ENCODE measurements at regions not wholly inside any gene's neighbourhood (a gene's known extent, or its start where the extent isn't known, plus 50 kb on each side); places are given as distances from the start of the nearest gene placed in this dataset.

DNA sequence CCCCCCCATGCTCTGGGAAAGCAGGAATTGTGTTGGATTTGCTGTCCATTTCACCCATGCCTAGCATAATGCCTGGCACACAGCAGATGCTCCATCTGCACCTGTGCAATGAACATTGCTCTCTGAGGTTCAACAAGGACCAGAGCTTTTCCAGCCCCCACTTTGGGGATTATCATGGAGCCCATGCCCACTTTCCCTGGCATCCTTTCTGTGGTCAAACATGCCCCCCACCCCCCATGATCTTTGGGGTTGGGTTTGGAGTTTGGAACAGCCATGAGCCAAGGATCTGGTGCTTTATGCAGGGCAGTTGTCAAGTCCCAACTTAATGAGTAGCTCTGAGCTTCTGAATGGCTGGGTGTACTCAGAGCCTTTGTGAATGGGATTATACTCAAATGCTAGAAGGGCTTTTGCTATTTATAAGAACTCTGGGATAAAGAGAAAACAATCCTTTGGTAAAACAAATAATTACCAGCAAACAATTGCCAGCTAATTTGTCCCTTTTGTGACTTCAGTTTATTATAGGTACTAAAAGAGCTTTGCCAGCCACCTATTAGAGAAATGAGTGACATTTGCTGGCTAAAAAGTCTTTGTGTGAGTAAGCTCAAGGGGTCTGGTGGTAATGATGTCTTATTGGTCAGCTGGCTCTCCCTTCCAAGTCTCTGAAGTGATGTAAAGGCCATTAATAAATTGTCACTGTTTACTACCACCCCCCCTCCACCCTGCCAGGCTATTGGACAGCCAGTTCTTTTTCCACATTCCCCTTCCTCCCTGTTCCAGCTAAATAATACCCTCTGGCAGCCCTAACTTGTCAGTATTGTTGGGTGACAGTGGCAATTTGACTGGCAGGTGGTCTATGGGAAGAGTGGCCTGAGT lies 182.3 kb downstream of the MACROH2A1 start:
- Mint-ChIP-seq H3K27me3 (peaks cover 11% of the 10 kb centered on the region), H3K4me1 (no peaks in the 10 kb centered on the region), H3K36me3 (ENCODE audit: low read depth) (no peaks in the 10 kb centered on the region), H3K4me3 (no peak overlapping the region), H3K27ac (no peak overlapping the region), H3K9me3 (no peaks in the 10 kb centered on the region)
- ChIA-PET POLR2A (no interaction called here), CTCF (no interaction called here)
- no peak for DNase-seq

DNA sequence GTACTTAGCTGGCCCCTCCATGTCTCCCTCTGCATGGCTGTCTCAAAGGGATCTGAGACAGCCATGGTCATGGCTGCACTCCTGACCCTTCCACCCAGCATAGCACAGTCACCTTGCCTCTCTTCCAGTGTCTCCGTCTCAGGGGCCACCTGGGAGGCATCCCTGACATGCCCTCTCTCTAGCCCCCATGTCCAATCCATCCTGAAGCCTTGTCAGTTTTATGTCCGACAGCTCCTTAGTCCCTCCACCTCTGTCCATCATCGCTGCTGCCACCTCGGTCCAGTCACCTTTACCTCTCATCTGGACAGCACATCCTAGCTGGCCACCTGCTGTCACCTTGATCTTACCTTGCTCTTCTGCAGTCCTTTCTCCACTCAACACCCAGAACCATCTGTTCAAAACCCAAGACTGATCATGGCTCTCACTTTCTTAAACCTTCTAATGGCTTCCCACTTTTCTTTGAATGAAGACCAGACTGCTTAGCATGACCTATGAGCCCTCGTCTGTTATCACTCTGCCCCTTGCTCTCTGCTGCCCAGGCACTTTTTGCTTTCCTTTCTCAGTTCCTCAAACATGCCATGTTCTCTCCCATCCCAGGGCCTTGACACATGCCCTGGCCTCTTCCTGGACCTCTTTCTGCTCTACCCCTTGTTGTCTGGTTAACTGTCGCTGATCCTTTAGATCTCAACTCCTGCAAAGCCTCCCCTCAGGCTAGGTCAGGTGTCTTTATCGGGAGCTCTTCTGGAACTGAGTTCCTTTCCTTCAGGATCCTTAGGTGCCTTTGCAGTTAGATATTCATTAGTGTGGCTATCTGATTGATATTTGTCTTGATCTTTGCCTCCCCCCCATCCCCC lies 181.8 kb upstream of the PITX1 start:
- Mint-ChIP-seq H3K27ac (no peak overlapping the region), H3K4me1 (no peaks in the 10 kb centered on the region), H3K36me3 (ENCODE audit: low read depth) (no peaks in the 10 kb centered on the region), H3K9me3 (no peaks in the 10 kb centered on the region), H3K4me3 (no peak overlapping the region), H3K27me3 (peaks cover 11% of the 10 kb centered on the region)
- POLR2A ChIA-PET = no interaction called here
- CTCF ChIA-PET = interaction anchor here (0.6 kb wide), 1 partner anchor 49 kb away, joined by 3 read pairs; no protein-coding TSS in a partner anchor
- no peak for DNase-seq

DNA sequence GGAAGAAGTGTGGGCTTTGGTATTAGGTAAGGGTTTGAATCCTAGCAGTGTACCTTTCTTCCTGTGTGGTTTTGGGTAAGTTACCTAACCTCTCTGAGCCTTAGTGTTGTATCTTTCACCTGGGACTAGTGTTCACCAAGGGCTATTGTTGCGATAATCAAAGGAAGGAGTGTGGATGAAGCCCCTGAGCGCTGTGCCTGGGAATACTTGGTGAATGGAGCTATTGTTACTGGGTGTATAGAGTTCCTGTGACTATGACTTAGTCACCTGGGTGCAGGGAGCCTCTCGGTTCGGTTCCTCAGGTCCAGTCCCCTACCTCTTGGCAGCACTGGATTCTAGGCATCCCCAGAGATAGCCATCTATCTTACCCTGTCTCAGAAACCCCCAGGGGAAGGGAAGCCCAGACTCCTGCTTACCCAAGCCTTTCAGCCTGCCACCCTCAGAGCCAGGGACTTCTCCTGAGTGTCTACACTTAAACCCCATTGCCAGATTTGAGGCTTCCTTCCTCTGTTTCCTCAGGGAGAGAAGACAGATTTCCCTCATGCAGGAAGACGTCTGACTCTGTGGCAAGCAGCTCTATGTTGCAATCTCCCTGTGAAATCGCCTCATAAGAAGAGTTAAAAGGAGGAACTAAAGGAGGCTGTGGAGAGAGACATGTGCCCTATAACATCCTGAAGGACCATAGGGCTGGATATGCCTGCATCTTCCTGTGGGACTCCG lies 181.0 kb upstream of the PITX1 start:
- ChIA-PET CTCF (interaction anchor here (0.6 kb wide), 1 partner anchor 49 kb away, joined by 3 read pairs; no protein-coding TSS in a partner anchor), POLR2A (no interaction called here)
- Mint-ChIP-seq H3K9me3 (no peaks in the 10 kb centered on the region), H3K4me3 (no peak overlapping the region), H3K27ac (no peak overlapping the region), H3K27me3 (peaks cover 11% of the 10 kb centered on the region), H3K4me1 (no peaks in the 10 kb centered on the region), H3K36me3 (ENCODE audit: low read depth) (no peaks in the 10 kb centered on the region)
- DNase-seq = no peak

DNA sequence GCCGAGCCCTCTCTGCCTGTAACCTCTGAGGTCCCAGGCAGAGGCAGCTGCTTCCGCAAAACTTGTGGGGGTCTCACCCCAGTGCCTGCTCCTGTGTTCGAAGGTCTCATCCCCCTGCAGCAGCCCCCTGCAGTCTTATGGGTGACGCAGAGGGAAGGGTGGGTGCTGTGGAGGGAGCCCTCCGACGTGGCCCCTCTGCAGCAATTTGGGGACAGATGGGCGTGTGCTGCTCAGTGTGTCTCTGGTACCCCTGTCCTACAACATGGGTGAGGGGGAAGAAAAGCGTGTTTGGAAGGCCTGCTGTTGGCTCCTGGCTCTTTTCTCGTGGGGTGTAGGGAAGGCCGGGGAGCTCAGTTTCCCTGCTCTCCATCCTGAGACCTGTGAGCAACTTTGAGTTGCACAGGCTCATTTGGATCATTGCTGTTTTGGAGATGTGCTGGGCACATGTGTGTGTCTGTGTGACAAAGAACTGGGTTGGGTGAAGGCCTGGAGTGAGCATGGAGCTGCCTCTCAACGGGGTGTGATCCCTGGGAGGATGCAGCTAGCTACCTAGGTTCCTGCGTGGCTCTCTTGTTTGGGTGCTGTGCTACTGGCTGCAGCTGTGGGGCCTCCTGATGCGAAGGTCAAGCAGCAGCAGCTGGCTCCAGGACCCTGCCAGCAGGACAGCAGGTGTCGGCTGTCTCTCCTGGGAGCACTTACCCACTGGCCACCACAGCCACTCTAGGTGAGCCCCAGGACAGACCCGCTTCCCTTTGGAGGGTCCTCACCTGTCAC lies 179.6 kb upstream of the PITX1 start:
- peaks cover 12% of the 10 kb centered on the region for H3K27me3 Mint-ChIP-seq
- no peaks in the 10 kb centered on the region for H3K4me1 Mint-ChIP-seq
- no peak overlapping the region for H3K4me3 Mint-ChIP-seq
- ChIA-PET POLR2A (no interaction called here), CTCF (interaction anchor here (0.6 kb wide), 1 partner anchor 478 kb away, joined by 4 read pairs; no protein-coding TSS in a partner anchor)
- H3K36me3 Mint-ChIP-seq (ENCODE audit: low read depth) = no peaks in the 10 kb centered on the region
- no peaks in the 10 kb centered on the region for H3K9me3 Mint-ChIP-seq
- peak; percentile 3 for DNase-seq
- H3K27ac Mint-ChIP-seq = no peak overlapping the region

DNA sequence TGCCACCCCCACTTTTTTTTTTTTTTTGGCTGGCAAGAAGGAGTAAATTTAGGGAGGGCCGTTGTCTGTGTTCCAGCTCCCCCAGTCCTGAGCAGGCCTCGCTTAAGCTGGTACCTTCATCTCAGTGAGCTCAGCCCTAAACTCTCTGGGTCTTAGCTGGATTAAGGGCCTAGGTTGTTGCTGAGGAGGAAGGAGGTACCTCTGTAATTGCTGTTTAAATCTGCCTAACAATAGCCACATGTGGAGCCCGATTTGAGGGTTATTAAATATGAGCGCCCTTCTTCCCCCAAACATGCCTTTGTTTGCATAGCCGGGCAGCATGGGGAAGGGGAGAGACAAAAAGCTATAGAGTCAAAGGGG lies 179.0 kb upstream of the PITX1 start:
- no peak overlapping the region for H3K27ac Mint-ChIP-seq
- H3K4me3 Mint-ChIP-seq = no peak overlapping the region
- POLR2A ChIA-PET = no interaction called here
- DNase-seq = no peak
- CTCF ChIA-PET = interaction anchor here (0.6 to 0.8 kb wide), 2 partner anchors 65 to 478 kb away, joined by 3 to 4 read pairs; no protein-coding TSS in a partner anchor
- no peaks in the 10 kb centered on the region for H3K4me1 Mint-ChIP-seq
- H3K27me3 Mint-ChIP-seq = peaks cover 16% of the 10 kb centered on the region
- no peaks in the 10 kb centered on the region for H3K36me3 Mint-ChIP-seq (ENCODE audit: low read depth)
- H3K9me3 Mint-ChIP-seq = no peaks in the 10 kb centered on the region

DNA sequence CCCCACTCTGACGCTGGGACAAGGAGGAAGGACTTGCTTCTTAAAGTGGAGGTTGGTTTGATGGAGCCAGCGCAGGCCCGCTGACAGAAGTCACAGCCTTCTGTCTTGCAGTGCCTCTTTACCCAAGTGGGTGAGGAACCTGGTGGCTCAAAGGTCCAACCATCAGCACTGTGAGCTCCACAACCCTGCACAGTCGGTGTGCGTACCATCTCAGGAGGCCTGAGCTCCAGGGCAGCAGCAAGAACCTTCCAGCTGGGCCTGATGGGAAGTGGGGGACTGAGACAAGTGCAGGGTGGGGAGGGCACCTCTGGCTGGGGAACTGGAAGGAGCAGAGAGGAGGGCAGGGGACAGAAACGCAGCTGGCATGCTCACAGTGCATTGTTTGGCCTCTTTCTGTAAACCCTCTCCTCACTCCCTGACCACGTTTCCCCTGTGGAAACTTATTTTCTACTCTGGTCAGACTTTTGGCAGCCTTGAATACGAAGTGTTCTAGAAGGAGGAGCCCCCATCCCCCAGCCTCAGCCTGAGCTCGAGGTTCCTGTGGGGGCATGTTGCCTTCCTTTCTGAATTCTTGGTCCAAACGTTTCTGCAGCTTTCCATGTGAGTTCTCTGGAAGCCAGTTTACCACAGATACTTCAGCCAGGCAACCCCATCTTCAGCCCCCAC lies 178.5 kb upstream of the PITX1 start:
- Mint-ChIP-seq H3K27me3 (peaks cover 16% of the 10 kb centered on the region), H3K4me3 (no peak overlapping the region), H3K9me3 (no peaks in the 10 kb centered on the region), H3K27ac (no peak overlapping the region), H3K36me3 (ENCODE audit: low read depth) (no peaks in the 10 kb centered on the region), H3K4me1 (no peaks in the 10 kb centered on the region)
- ChIA-PET POLR2A (no interaction called here), CTCF (interaction anchor here (0.8 to 1.1 kb wide), 2 partner anchors 18 to 65 kb away, joined by 3 read pairs; no protein-coding TSS in a partner anchor)
- peak; percentile 3 for DNase-seq

DNA sequence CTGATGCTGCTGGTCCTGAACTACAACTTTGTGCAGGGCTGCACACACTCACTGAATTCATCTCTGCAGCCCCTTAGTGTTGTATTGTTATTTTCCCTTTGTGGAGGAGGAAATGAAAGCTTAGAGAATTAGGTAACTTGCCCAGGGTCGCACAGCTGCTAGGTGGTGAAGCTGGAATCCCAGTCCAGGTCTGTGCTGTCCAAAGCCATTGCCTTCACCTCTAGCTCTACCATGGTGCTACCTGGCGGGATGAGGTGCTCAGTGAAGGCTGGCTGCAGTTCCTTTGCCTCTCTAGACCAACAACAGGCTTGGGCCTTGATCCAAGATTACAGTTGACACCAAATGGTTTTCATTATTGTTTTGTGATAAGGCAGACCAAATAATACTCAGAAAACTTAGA lies 177.8 kb upstream of the PITX1 start:
- H3K4me3 Mint-ChIP-seq = no peak overlapping the region
- H3K36me3 Mint-ChIP-seq (ENCODE audit: low read depth) = no peaks in the 10 kb centered on the region
- H3K27ac Mint-ChIP-seq = no peak overlapping the region
- DNase-seq = peak; percentile 0
- no peaks in the 10 kb centered on the region for H3K4me1 Mint-ChIP-seq
- POLR2A ChIA-PET = no interaction called here
- H3K27me3 Mint-ChIP-seq = peaks cover 16% of the 10 kb centered on the region
- H3K9me3 Mint-ChIP-seq = no peaks in the 10 kb centered on the region
- CTCF ChIA-PET = interaction anchor here (1.1 to 1.7 kb wide), 2 partner anchors 18 to 21 kb away, joined by 3 to 6 read pairs; no protein-coding TSS in a partner anchor

DNA sequence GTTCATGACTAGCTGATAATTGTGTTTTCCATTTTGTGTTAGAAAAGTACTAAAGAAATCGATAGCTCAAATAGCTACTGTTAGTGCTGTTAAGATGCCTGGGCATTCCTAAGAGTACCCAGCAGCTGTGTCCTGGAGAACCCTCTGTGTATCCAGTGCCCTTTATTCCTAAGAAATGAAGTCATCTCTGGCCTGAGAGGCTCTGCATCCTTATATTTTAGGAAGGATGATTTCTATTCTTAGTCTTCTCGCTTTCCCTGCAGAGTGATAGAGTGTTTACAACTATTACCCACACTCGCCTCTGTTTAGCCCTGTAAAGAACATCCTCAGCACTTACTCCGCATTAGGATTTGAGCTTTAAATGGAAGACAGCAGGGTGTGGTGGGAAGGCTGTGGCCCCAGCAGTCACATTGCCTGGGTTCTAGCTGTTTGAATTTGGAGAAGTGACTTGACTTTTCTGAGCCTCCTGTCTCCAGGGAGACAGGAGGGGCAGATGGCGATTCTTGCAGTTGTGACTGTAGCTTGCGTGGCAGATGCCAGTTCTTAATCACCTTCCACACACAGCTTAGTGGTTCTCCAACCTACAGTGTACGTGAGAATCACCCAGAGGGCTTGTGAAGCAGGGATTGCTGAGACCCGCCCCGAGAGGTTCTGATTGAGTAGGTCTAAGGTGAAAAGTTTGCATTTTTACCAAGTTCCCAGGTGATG lies 177.2 kb upstream of the PITX1 start:
- CTCF ChIA-PET = interaction anchor here (0.5 to 1.7 kb wide), 5 partner anchors 12 to 64 kb away, joined by 3 to 6 read pairs (median 4); no protein-coding TSS in a partner anchor
- H3K36me3 Mint-ChIP-seq (ENCODE audit: low read depth) = no peaks in the 10 kb centered on the region
- DNase-seq = peak; percentile 0
- POLR2A ChIA-PET = no interaction called here
- H3K27ac Mint-ChIP-seq = no peak overlapping the region
- no peaks in the 10 kb centered on the region for H3K9me3 Mint-ChIP-seq
- H3K4me1 Mint-ChIP-seq = no peaks in the 10 kb centered on the region
- H3K4me3 Mint-ChIP-seq = no peak overlapping the region
- H3K27me3 Mint-ChIP-seq = peaks cover 20% of the 10 kb centered on the region

DNA sequence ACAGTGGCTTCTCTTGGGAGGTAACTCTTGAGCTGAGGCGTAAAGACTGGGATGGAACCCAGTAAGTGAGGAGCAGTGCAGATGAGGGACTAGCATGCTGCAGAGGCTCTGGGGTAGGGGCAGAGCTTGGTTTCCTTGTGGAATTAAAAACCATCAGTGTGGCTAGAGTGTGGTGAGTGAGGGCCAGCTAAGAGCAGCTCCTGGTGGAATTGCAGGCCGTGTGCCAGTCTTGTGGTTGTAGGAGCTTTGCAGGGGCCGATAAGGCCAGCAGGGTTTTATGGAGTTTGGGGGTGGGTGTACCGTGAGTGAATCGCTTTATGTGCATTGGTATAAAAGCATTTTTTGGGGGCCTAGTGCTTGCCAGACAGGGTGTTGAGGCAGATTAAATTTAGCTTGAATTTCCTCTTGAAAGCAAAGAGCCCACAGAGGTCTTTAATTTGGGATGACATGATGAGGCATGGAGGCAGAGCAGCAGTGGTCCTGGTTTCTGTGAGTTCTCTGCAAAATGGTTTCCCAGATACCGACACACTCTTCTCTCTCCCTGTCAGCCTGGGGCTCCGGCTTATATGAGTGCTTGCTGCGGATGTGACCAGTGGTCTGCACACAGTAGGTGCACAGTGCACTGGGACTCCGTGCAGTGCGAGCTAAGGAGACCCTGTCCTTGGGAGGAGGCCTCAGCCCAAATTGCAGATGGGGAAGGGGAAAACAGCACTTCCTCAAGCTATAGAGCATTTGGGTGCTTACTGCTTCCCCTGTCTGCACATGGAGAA lies 176.4 kb upstream of the PITX1 start:
- Mint-ChIP-seq H3K27ac (no peak overlapping the region), H3K27me3 (peaks cover 13% of the 10 kb centered on the region), H3K4me1 (no peaks in the 10 kb centered on the region), H3K4me3 (no peak overlapping the region), H3K9me3 (no peaks in the 10 kb centered on the region), H3K36me3 (ENCODE audit: low read depth) (no peaks in the 10 kb centered on the region)
- no peak for DNase-seq
- CTCF ChIA-PET = interaction anchor here (0.5 to 1.7 kb wide), 4 partner anchors 12 to 65 kb away, joined by 4 to 6 read pairs (median 4); no protein-coding TSS in a partner anchor
- POLR2A ChIA-PET = no interaction called here

DNA sequence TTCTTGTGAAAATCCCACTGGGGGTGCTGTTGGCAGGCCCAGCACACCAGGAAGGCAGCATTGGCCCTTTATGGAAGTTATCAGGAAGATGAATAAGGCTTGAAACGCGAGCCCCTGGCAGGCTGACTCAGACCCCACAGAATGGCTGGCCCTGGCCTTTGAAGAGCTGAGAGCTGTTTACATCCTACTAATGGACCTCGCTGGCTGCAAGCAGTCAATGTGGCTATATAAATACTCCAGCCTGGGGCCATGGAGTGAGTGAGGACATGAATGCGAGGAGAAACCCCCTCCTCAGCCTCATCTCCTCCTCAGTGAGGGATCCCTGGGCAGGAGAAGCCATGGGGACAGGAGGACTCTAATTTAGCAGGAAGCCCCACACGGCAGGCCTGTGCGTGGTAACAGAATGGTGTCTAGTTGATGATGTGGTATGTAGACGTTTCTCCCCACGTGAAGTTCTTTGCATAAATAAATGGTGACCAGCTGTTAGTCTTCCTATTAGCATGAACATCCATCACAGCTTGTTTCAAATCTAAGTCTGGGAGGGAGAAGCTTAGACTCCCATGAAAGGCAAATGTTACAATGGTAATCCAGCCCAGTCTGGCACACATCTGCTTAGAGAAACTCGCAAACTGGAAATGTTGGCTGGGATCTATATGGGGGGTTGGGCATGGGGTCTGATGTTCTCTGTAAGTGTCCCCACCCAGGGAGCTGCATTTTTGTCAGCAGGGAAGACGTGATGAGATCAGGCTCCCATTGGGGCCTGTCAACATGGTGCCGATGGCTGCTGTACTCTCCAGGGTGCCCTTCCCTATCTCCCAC lies 175.1 kb upstream of the PITX1 start:
- H3K9me3 Mint-ChIP-seq = peaks cover under 1% of the 10 kb centered on the region
- H3K4me1 Mint-ChIP-seq = peaks cover 2% of the 10 kb centered on the region
- no peak overlapping the region for H3K27ac Mint-ChIP-seq
- CTCF ChIA-PET = no interaction called here
- no peaks in the 10 kb centered on the region for H3K36me3 Mint-ChIP-seq (ENCODE audit: low read depth)
- POLR2A ChIA-PET = no interaction called here
- no peak for DNase-seq
- no peak overlapping the region for H3K4me3 Mint-ChIP-seq
- peaks cover 13% of the 10 kb centered on the region for H3K27me3 Mint-ChIP-seq
